ENCODE measurements at regions not wholly inside any gene's neighbourhood (a gene's known extent, or its start where the extent isn't known, plus 50 kb on each side); places are given as distances from the start of the nearest gene placed in this dataset.
"Not testable (repeated sequence)": the region's sequence is repeated elsewhere in the genome, so short reads cannot be mapped to it uniquely, and the experiment has no call there.

- DNase-seq (ENCODE audit: low spot score), result no peak
These were observed 481.5 kb downstream of the CD109 start for GRCh38 chr6:74177506-74177905.

GRCh38 chr6:74170550-74170949 is 474.5 kb downstream of the CD109 start:
- not testable (repeated sequence) for DNase-seq (ENCODE audit: low spot score)

GRCh38 chr6:74170118-74170517 is 474.1 kb downstream of the CD109 start:
- DNase-seq (ENCODE audit: low spot score), result no peak

GRCh38 chr6:74167976-74168375 is 472.0 kb downstream of the CD109 start:
- no peak for DNase-seq (ENCODE audit: low spot score)

- DNase-seq (ENCODE audit: low spot score), result no peak
These were observed 471.5 kb downstream of the CD109 start for GRCh38 chr6:74167511-74167910.

- DNase-seq (ENCODE audit: low spot score), result no peak
These were observed 470.8 kb downstream of the CD109 start for GRCh38 chr6:74166849-74167248.

- no peak for DNase-seq (ENCODE audit: low spot score)
These were observed 465.4 kb downstream of the CD109 start for GRCh38 chr6:74161380-74161779.

GRCh38 chr6:74152096-74152675 is 456.2 kb downstream of the CD109 start:
- DNase-seq (ENCODE audit: low spot score), result no peak

GRCh38 chr6:74145931-74146330 is 449.9 kb downstream of the CD109 start:
- no peak for DNase-seq (ENCODE audit: low spot score)

GRCh38 chr6:74137911-74138310 is 441.9 kb downstream of the CD109 start:
- DNase-seq (ENCODE audit: low spot score), result no peak

GRCh38 chr6:74134327-74134726 is 438.3 kb downstream of the CD109 start:
- no peak for DNase-seq (ENCODE audit: low spot score)

GRCh38 chr6:74133073-74133472 is 437.1 kb downstream of the CD109 start:
- no peak for DNase-seq (ENCODE audit: low spot score)

- no peak for DNase-seq (ENCODE audit: low spot score)
These were observed 434.6 kb downstream of the CD109 start for GRCh38 chr6:74130641-74131040.

- DNase-seq (ENCODE audit: low spot score), result no peak
These were observed 432.5 kb downstream of the CD109 start for GRCh38 chr6:74128536-74128935.

- no peak for DNase-seq (ENCODE audit: low spot score)
These were observed 421.1 kb downstream of the CD109 start for GRCh38 chr6:74117113-74117512.

GRCh38 chr6:74115674-74116073 is 419.7 kb downstream of the CD109 start:
- DNase-seq (ENCODE audit: low spot score), result no peak

- DNase-seq (ENCODE audit: low spot score), result no peak
These were observed 418.4 kb downstream of the CD109 start for GRCh38 chr6:74114428-74114827.

GRCh38 chr6:74113901-74114300 is 417.9 kb downstream of the CD109 start:
- DNase-seq (ENCODE audit: low spot score), result no peak

GRCh38 chr6:74103417-74103816 is 407.4 kb downstream of the CD109 start:
- DNase-seq (ENCODE audit: low spot score), result no peak

GRCh38 chr6:74100719-74101287 is 404.8 kb downstream of the CD109 start:
- no peak for DNase-seq (ENCODE audit: low spot score)

- DNase-seq (ENCODE audit: low spot score), result no peak
These were observed 400.3 kb downstream of the CD109 start for GRCh38 chr6:74096329-74096728.

- DNase-seq (ENCODE audit: low spot score), result no peak
These were observed 397.4 kb downstream of the CD109 start for GRCh38 chr6:74093361-74093760.

GRCh38 chr6:74091794-74092157 is 395.8 kb downstream of the CD109 start:
- DNase-seq (ENCODE audit: low spot score), result no peak

GRCh38 chr6:74091136-74091793 is 395.3 kb downstream of the CD109 start:
- DNase-seq (ENCODE audit: low spot score), result peak; percentile 25
